OCI-LY3 (cell line): ENCODE measurements at regions not wholly inside any gene's neighbourhood (a gene's known extent, or its start where the extent isn't known, plus 50 kb on each side); places are given as distances from the start of the nearest gene placed in this dataset.

Experiments
- H2AFZ ChIP-seq: fragments of 200-600, 300-600 bp; shearing (Covaris generic); 2 replicates; pipeline ENCODE4 v1.6.0; 2014; ENCODE audit warnings: antibody characterized with exemption, low read depth, low read length
- H3K27ac ChIP-seq: fragments of 200-600, 300-600 bp; sonication (generic); 2 replicates; pipeline ENCODE4 v1.5.1; 2014; ENCODE audit warnings: mild to moderate bottlenecking, low read length, moderate library complexity, mixed read lengths
- H3K27me3 ChIP-seq: fragments of 200-600, 300-600 bp; sonication (generic); 2 replicates; pipeline ENCODE4 v1.6.1; 2014; ENCODE audit warnings: low read depth, low read length, mixed read lengths
- H3K36me3 ChIP-seq: fragments of 200-600, 300-600 bp; sonication (generic); replicated peaks from 2 replicates; pipeline ENCODE3; 2014; ENCODE audit warnings: low read depth, low read length, mixed read lengths
- H3K4me1 ChIP-seq: fragments of 300-600, 200-600 bp; sonication (generic); 2 replicates; pipeline ENCODE4 v1.6.1; 2014; ENCODE audit warnings: low read length, mixed read lengths
- H3K4me2 ChIP-seq: fragments of 200-600, 300-600 bp; sonication (generic); 2 replicates; pipeline ENCODE4 v1.6.1; 2014; ENCODE audit warnings: low read length, mixed read lengths
- H3K4me3 ChIP-seq: fragments of 300-600, 200-600 bp; sonication (generic); 2 replicates; pipeline ENCODE4 v1.5.1; 2014; ENCODE audit warnings: antibody characterized with exemption, mild to moderate bottlenecking, low read length, moderate library complexity
- H3K79me2 ChIP-seq: fragments of 300-600, 200-600 bp; shearing (Covaris generic); 2 replicates; pipeline ENCODE4 v1.6.1; 2014; ENCODE audit warnings: mild to moderate bottlenecking, low read length, mixed read lengths
- H3K9ac ChIP-seq: fragments of 300-600, 200-600 bp; shearing (Covaris generic); 2 replicates; pipeline ENCODE4 v1.6.0; 2014; ENCODE audit warnings: mild to moderate bottlenecking, low read length, moderate library complexity
- H3K9me3 ChIP-seq: fragments of 200-600, 300-600 bp; shearing (Covaris generic); 2 replicates; pipeline ENCODE4 v1.6.1; 2014; ENCODE audit warnings: low read length, mixed read lengths; ENCODE audit not compliant: insufficient read depth
- H4K20me1 ChIP-seq: fragments of 200-600, 300-600 bp; sonication (generic); 2 replicates; pipeline ENCODE4 v1.6.1; 2016; ENCODE audit warnings: low read length, mixed read lengths; ENCODE audit not compliant: insufficient read depth
- CTCF ChIP-seq: fragments of 200-600, 300-600 bp; sonication (generic); IDR thresholded peaks from 2 replicates; pipeline ENCODE4 v1.5.1; 2014; ENCODE audit warnings: antibody characterized with exemption, low read length, low read depth
- EZH2phosphoT487 ChIP-seq: fragments of 200-600 bp; shearing (Covaris generic); IDR thresholded peaks from 2 replicates; pipeline ENCODE4 v1.6.1; 2018; ENCODE audit warnings: antibody characterized with exemption, mixed run types, low read depth

GRCh38 chr20:16662467-16662866 is 67.4 kb upstream of the SNRPB2 start:
- Histone ChIP-seq H3K9ac (no peak overlapping the region), H4K20me1 (no peaks in the 10 kb centered on the region), H3K27me3 (peaks cover 9% of the 10 kb centered on the region), H3K79me2 (no peaks in the 10 kb centered on the region), H3K9me3 (no peaks in the 10 kb centered on the region), H3K4me1 (no peaks in the 10 kb centered on the region), H3K36me3 (no peaks in the 10 kb centered on the region), H2AFZ (no peak overlapping the region), H3K4me3 (no peak overlapping the region), H3K27ac (no peak overlapping the region), H3K4me2 (no peak overlapping the region)
- TF ChIP-seq EZH2phosphoT487, result no peak

- no peak overlapping the region for H3K4me2 ChIP-seq
- no peaks in the 10 kb centered on the region for H3K79me2 ChIP-seq
- no peaks in the 10 kb centered on the region for H3K9me3 ChIP-seq
Observed at GRCh38 chr20:16661756-16662155, 68.1 kb upstream of the SNRPB2 start.

DNA sequence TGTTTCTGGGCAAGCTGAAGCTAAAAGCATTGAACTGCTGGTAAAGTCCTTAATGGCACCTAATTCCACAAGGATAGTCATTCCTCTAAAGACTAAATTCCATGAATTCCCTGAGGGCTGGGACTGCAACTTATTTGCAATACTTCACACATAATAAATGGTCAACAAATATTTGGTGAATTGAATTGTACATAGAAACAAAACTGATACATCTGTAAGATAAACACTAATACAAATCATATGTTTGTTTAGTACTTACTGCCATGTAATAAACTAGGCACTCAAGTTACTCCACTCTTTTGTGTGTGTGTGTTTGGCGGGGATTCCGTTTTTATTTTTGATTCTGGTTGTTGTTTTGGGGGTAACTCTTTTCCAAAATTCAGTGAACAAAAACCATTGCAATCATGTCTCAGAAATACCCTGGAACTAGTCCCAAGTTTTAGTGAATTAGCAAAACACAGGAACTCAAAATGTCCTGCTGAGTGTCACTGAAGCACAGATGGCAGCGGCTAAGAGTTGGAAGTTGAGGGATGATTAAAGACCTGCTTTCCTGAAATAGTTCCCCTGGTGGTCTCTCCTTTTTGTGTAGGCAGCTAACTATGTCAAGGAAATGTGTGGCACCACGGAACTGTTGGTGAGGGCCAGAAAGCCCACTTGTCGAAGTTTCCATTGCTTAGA is 74.8 kb upstream of the SNRPB2 start:
- Histone ChIP-seq H3K4me2 (no peak overlapping the region), H2AFZ (no peak overlapping the region)
- TF ChIP-seq CTCF (no peak), EZH2phosphoT487 (no peak)

More at GRCh38 chr20:16661756-16662155, 68.1 kb upstream of the SNRPB2 start:
- no peak overlapping the region for H3K27ac ChIP-seq
- H3K36me3 ChIP-seq, result no peaks in the 10 kb centered on the region
- H3K4me3 ChIP-seq, result no peak overlapping the region
- no peaks in the 10 kb centered on the region for H4K20me1 ChIP-seq
- H3K9ac ChIP-seq, result no peak overlapping the region
- no peak overlapping the region for H2AFZ ChIP-seq
- H3K27me3 ChIP-seq, result peaks cover 9% of the 10 kb centered on the region
- no peaks in the 10 kb centered on the region for H3K4me1 ChIP-seq
- TF ChIP-seq EZH2phosphoT487 (no peak), CTCF (no peak)

GRCh38 chr20:16653266-16653665 is 76.6 kb upstream of the SNRPB2 start:
- Histone ChIP-seq H3K27me3 (peaks cover 44% of the 10 kb centered on the region), H3K36me3 (no peaks in the 10 kb centered on the region), H3K27ac (no peak overlapping the region), H3K9me3 (no peaks in the 10 kb centered on the region), H3K4me3 (no peak overlapping the region), H2AFZ (no peak overlapping the region), H3K4me2 (no peak overlapping the region), H3K79me2 (no peaks in the 10 kb centered on the region), H3K9ac (no peak overlapping the region), H3K4me1 (no peaks in the 10 kb centered on the region), H4K20me1 (no peaks in the 10 kb centered on the region)
- TF ChIP-seq CTCF (no peak), EZH2phosphoT487 (no peak)

More for the DNA sequence above, 74.8 kb upstream of the SNRPB2 start:
- Histone ChIP-seq H3K4me1 (no peaks in the 10 kb centered on the region), H3K79me2 (no peaks in the 10 kb centered on the region), H4K20me1 (no peaks in the 10 kb centered on the region), H3K27ac (no peak overlapping the region), H3K36me3 (no peaks in the 10 kb centered on the region), H3K9me3 (no peaks in the 10 kb centered on the region), H3K27me3 (peaks cover 43% of the 10 kb centered on the region), H3K9ac (no peak overlapping the region), H3K4me3 (no peak overlapping the region)
